GM19467 (cell line): ENCODE measurements at regions not wholly inside any gene's neighbourhood (a gene's known extent, or its start where the extent isn't known, plus 50 kb on each side); places are given as distances from the start of the nearest gene placed in this dataset.
"Not testable (repeated sequence)": the region's sequence is repeated elsewhere in the genome, so short reads cannot be mapped to it uniquely, and the experiment has no call there.

ENCODE experiments used
- ATAC-seq: cut with Tn5 transposase; IDR thresholded peaks from one replicate; pipeline ENCODE4 v1.9.1; 2021; ENCODE audit warnings: mild to moderate bottlenecking, moderate library complexity; ENCODE audit not compliant: unreplicated experiment

DNA sequence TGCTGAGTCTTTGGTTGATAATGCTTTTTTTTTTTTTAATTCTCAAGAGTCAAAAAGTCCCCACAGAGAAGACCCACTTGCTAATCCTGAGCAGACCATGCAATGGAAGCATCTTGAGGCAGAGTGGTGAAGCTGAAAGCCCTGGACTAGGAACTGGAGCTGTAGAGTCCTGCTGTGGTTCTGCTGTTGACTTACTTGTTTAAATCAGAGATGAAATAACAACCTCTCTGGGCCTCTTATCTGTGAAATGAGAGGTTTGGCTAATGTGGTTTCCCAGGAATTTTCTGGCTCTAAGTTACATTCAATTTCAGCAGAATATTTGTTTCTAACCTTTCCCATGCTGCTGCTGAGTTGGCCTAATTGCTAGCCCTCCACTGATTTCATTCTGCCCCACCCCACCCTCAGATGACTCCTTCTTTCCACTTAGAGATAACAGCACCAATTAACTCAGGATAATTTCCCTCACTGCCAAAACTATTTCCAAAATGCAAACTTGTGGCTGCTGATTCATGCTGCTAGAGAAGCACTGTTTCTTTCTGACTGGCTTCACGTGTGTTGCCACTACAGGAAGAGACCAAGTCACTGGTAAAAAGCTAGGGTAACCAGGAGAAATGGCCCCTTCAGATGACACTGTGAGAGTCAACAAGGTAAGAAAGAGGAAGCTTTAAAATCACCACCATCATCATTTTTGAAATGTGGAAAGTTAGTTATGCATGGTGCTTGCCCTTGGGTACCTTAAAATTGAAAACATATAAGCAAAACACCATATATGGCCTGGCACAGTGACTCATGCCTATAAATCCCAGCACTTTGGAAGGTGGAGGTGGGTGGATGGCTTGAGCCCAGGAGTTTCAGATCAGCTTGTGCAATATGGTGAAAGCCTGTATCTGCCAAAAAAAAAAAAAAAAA lies 326.4 kb downstream of the DCHS2 start:
- no peak for ATAC-seq

DNA sequence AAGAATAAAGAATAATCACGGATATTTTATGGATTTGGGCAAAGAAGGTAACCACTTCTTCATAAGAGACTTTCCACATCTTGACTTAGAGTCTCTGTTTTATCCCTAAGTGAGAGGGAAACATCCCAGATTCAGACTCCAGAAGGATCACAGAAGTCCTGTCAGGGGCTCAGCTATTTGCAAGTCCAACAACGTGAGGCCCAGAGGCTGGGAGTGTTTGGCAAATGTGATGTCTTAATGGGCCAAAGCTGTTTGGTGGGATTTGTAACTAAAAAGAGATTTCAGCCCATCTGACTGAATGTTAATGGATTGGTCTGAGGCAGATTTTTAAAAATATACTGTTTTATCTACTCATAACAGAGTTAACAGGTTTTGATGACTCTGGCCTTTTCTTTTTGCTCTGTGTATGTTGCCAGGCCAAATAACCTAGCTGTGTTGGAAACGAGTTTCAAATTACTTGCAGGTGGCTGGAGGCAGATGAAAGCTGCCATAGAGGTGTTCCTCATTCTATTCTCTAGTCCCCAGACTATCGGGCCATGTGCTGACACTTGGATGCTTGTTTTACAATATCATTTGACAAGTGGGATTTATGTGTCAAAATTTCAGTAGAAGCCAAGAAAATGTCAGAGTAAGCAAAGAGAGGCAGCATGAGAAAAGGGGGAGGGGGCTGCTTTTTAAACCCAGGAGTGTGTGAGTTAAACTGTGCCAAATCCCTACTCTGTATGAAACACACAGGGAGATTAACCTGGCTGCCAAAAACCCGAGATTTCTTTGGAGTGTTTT lies 330.9 kb downstream of the DCHS2 start:
- ATAC-seq, result no peak

DNA sequence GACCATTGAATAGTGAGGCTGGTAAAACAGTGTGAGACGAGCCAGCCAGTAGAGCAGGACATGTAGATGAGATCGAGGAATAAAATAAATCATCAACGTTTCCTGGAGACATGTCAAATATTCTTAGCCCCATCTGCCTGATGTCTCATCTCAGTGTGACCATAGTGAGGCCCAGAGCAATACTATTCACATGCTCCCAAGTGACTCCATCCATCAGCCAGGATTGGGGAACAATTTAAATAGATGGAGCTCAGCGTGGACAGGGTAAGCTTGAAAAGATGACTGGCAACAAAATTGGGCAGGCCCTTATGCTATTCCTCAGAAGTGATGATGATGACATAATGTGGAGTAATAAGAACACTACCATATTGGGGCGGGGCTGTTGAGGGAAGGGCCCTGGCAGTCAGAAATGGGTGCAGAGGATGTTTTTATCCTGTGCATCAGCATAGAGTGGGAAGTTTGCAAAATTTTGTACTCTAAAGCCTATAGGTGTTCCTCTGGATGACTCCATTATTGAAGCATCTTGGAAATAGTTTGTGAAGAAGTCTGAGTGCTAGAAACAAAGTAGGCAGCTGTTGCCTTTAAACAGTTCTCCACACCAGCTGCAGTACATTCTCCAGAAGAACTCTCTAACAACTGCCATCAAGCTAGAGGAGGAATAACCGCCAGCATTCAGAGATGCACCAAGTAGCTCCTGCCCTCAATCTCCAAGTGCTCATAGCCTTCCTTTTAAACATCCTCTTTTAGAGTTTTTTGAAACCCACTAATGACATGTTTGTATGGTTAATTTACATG lies 333.0 kb downstream of the DCHS2 start:
- no peak for ATAC-seq

DNA sequence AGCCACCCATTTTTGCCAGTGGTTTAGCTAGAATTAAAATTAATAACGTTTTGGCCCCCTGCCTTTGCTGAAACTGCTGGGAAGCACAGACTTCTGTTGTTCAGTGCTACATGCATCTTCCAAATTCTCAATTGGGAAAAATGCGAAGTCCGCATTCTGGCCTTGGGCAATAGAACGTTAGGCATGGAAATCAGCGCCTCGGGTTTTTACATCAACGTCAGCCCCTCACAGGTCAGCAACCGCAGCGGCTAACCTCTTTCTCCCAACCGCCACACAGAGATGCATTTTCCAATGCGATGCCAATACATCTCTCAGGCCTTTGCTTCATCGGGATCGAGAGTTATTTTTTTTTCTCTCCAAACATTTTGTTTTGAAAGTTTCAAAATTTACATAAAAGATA lies 339.1 kb downstream of the DCHS2 start:
- ATAC-seq, result no peak

DNA sequence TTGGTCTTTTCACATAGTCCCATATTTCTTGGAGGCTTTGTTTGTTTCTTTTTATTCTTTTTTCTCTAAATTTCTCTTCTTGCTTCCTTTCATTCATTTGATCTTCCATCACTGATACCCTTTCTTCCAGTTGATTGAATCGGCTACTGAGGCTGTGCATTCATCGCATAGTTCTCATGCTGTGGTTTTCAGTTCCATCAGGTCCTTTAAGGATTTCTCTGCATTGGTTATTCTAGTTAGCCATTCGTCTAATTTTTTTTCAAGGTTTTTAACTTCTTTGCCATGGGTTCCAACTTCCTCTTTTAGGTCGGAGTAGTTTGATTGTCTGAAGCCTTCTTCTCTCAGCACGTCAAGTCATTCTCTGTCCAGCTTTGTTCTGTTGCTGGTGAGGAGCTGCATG lies 342.4 kb downstream of the DCHS2 start:
- not testable (repeated sequence) for ATAC-seq

DNA sequence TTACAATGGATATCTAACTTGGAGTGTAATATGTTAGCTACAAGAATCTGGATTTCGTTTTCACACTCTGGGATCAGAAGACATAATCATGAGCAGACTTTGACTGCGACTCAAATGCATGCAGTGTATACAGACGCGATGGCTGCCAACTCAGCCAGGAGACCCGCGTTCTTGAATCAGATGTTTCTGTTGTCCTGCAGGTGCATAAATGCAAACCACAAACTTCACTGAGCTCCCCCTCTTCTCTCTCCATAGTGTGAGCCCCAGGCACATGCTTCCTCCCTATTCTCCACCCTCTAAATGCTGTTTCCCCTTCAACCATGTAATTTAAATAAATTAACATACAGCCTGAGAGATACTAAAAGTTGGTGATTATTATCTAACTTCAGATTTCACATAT lies 347.9 kb downstream of the DCHS2 start:
- ATAC-seq, result no peak

DNA sequence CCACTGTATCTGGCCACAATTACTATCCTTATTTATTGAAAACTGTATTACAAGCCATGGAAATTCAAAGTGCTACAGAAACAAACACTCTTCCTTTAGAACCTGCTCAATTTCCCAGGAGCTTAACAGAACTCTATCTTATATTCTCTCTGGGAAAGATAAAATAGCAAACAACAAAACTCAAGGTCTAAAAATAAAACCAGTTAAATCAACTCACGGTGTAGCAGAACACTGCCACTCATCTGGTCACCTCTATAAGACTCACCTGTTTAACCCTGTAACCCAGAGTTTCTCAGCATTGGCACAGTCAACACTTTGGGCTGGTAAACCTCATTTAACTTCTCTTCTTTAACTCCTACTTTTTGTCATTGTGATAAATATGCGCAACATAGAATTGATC lies 348.9 kb downstream of the DCHS2 start:
- no peak for ATAC-seq

DNA sequence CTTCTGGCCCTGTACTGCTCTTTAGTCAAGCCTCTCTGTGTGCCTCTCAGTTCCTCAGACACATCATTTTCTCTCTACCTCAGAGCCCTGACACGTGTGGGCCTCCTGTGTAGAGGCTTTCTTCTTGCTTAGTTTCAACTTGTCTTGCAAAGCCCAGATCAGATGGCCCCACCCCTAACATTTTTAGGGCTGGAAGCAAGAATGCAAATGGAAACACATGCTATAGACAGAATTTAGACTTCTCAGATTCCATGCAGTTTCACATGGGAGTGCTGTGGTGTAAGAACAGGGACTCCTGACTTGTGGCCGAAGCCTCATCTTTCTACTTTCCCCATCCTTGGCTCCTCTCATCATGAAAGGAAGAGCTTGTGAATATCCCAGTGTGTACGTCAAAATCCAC lies 350.7 kb downstream of the DCHS2 start:
- ATAC-seq, result no peak

DNA sequence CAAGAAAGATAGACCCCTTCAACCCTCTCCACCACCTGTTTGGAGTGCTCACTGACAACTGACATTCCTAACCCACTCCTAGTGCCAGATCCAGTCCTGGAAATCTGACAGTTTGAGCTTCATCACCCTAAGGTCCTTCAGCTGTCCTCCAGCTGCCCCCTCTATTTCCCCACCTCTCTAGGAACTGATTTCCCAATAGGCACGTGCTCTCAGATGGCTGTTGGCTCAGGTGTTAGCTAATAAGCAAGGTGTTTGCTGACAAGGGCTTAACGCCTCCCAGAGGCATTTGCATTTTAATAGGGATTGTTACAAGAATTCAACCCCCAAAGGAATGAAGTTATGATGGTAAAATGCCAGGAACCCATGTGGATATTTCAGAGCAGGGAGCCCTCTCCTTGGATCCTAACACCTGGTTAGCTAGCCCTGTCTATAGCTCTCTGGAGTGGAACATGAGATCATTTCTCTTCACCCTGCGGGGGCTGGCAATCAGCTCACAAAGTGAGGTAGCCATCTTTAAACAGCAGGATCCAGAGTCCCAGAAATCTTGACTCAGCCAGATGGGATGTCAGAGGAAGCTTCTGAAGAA lies 348.5 kb upstream of the SFRP2 start:
- no peak for ATAC-seq

DNA sequence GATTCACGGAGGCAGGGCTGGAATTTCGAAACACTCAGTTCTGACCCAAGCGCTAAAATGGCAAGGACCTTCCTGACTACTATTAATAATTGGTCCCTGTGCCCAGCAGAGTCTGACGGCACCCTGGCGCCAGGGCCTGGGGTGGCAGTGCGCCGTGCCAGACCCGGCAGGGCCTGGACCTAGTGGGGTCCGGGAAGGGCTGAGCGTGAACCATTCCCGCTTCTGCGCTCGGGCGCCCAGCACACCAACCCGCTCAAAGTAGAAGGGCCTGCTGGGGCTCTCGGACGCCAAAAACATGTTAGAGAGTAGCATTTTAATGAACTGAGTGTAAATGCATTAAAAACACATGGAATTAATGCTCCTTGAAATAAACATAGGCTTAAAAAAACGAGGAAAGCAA lies 346.7 kb upstream of the SFRP2 start:
- no peak for ATAC-seq

DNA sequence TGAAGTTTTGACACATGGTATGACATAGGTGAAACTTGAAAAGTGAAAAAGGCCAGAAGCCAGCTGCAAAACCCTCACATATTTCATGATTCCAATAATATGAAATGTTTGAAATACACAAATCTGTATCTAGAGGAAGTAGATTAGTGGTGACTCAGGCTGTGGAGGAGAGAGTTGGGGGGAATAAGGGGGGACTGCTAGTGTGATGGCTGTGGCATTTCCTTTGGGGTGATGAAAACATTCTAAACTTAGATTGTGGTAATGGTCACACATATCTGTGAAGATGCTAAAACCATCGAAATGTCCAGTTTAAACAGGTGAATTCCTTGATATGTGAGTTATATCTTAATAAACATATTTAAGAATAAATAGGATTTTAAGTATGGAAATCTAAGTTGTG lies 343.5 kb upstream of the SFRP2 start:
- no peak for ATAC-seq

DNA sequence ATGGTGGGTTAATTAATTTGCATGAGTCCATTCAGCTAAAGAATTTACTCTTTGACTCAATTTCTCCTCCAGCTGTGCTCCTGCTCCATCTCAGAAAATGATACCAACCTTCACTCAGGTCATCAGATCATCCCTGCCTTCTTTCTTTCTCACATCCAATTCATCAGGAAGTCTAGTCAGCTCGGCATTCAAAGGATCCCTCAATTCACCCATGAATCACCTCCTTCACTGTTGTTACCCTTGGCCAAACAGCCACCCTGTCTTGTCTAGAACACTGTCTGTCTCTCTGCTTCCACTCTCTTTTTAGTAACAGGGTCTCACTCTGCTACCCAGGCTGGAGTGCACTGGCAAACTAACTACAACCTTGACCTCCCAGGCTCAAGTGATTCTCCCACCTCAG lies 337.4 kb upstream of the SFRP2 start:
- ATAC-seq, result no peak

DNA sequence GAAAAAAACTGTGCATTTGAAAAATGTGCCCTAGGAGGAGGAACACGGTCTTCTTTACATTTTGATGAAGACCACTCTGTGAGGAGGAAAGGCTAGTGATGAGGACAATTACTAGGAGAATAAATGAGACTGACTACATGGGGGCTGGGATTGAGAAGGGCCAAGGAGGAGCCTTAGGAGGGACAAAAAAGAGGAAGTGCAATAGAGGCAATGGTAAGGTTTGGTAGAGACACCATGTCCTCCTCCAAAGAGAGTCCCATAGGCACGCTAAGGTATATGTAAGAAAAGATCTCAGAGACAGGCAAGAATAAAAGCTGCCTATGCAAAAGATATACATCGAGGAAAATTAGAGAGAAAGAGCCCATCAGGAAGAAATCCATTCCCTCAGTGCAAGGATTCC lies 336.5 kb upstream of the SFRP2 start:
- ATAC-seq, result no peak

DNA sequence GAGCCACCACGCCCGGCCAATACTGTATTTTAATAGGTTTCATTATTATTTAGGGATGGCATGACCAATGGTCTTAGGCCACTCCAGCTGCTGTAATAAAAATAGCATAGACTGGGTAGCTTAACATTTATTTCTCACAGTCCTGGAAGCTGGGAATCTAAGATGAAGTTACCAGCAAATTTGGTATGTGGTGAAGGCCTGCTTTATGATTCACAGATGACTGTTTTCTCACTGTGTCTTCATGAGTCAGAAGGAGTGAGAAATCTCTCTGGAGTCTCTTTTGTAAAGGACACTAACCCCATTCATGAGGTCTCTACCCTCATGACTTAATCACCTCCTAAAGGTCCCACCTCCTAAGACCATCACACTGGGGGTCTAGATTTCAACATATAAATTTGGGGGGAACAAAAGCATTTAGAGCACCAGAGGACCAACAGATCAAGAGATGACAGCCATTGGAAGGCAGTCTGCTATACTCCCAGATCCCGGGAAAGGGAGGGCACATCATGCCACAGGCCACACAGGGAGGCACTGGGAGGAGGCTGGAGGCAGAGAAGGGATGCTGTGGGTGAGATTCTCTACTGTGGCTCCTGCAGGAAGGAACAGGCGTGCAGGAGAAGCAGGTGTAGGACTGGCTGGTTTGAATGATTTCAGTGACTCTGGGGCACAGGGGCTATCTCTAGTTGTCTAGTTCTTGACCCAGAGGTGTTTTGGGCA lies 335.8 kb upstream of the SFRP2 start:
- no peak for ATAC-seq

DNA sequence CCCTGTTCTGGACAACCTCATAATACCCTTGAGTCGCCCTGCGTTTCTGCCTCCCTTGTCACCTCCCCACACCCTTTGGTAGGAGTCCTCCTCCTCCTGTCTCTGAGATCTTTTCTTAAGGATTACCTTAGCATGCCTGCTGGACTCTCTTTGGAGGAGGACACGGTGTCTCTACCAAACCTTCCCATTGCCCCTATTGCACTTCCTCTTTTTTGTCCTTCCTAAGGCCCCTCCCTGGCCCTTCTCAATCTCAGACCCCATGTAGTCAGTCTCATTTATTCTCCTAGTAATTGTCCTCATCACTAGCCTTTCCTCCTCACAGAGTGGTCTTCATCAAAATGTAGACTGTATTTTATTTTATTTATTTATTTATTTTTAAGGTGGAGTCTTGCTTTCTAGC lies 335.0 kb upstream of the SFRP2 start:
- ATAC-seq, result no peak

DNA sequence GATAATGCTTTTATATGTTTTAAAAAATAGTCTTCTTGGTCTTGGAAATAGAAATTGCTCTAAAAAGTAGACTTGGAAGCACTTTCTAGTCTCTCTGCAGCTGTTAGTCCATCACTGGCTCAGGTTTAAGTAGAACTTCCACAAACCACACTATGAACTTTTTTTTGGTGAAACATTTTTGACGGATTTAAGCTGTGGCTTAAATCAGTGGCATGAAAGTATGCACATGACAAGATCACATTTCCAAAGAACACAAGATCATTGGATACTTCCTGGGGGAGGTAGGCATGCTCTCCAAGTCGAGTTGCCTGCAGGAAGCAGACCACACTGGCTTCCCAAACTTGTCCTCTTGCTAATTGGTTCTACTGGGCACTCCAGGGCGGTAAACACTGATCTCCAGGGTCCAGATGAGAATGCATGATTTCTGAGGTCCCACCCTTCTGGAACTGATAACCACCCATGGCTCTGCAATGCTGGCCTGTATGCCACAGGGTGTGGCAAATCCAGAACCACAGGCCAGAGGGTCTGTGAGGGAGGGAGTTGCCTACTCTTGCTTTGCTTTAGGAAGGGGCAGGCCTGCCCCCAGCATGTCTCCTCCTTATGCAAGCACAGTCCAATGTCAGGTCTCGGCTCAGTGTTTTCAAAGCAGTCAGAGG lies 331.9 kb upstream of the SFRP2 start:
- ATAC-seq, result no peak

DNA sequence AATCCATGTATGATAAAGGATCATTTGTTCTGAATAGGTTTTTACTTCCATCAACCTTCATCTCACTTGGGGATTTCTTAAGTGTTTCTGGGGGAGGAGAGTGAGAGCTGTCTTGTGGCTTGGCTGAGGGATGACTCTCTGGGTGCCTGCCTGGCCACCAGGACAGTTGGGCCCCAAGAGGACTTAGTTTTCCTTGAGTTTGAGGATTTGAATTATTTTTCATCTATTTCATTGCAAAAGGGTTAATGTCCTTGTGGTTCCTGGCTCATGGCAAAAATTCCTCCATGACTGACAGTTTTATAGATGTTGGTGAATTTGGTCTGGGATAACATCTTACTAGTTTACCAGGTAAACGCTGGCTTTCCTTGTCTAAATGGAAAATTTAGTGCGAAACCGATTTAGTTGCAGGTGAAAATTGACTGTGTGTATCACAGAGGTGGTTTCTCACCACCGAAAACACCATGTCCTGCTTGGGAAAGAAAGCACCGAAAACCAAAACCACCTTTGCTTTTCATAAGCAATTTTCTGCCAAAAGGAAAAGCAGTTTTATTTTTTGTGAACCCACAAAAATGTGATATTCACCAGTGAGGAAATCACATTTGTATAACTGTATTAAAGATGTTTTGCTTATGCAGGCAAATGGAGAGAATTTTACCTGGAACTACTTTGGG lies 331.3 kb upstream of the SFRP2 start:
- ATAC-seq, result no peak

DNA sequence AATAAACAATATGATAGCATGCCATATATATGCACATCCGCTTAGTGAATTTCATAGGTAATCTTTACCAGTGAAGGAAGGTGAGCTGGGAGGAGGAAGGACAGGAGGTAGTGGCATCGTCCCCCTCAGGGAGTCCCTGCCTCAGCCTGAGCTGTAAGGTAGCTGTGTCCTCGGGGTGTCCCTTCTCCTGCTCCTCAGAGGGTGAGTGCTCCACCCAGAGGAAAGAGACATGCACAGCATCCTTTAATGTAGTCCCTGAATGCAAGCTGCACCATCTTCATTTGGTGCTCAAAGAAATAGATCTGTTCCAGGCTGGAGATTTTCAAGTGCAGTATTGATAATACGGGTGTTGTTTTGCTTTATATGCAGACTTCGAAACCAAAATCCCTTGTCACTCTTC lies 330.4 kb upstream of the SFRP2 start:
- ATAC-seq, result no peak

DNA sequence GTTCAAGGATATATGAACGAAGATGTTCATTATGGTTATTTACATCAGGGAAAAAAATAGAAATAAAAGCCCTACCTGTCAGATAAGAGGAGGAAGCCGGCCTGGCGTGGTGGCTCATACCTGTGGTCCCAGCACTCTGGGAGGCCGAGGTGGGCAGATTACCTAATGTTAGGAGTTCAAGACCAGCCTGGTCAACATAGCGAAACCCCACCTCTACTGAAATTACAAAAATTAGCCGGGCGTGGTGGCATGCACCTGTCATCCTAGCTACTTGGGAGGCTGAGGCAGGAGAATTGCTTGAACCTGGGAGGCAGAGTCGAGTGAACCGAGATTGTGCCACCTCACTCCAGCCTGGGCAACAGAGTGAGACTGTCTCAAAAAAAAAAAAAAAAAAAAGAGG lies 328.8 kb upstream of the SFRP2 start:
- ATAC-seq, result not testable (repeated sequence)
